NCI-H524 (cell line): ENCODE measurements at regions not wholly inside any gene's neighbourhood (a gene's known extent, or its start where the extent isn't known, plus 50 kb on each side); places are given as distances from the start of the nearest gene placed in this dataset.

Source experiments
- DNase-seq, 2 experiments: peaks; one replicate each; lab custom pipeline; 2025; lab: John Stamatoyannopoulos, UW

- no peak for DNase-seq
Measured at GRCh38 chr19:31223740-31224534, 125.3 kb downstream of the TSHZ3 start.

GRCh38 chr19:31220540-31220939 lies 128.7 kb downstream of the TSHZ3 start:
- DNase-seq, result no peak

GRCh38 chr19:31214997-31215396 lies 134.2 kb downstream of the TSHZ3 start:
- no peak for DNase-seq

- no peak for DNase-seq
Measured at GRCh38 chr19:31214086-31214485, 135.2 kb downstream of the TSHZ3 start.

- no peak for DNase-seq
Measured at GRCh38 chr19:31211088-31211487, 138.1 kb downstream of the TSHZ3 start.

- DNase-seq, result no peak
Measured at GRCh38 chr19:31205887-31206518, 143.2 kb downstream of the TSHZ3 start.

- DNase-seq, result no peak
Measured at GRCh38 chr19:31204115-31204514, 145.1 kb downstream of the TSHZ3 start.

GRCh38 chr19:31185261-31185660 lies 164.0 kb downstream of the TSHZ3 start:
- no peak for DNase-seq

GRCh38 chr19:31181535-31181934 lies 167.7 kb downstream of the TSHZ3 start:
- DNase-seq, result no peak

- no peak for DNase-seq
Measured at GRCh38 chr19:31180907-31181306, 168.3 kb downstream of the TSHZ3 start.

- DNase-seq, result no peak
Measured at GRCh38 chr19:31179471-31179852, 169.8 kb downstream of the TSHZ3 start.

- DNase-seq, result no peak
Measured at GRCh38 chr19:31178833-31179470, 170.3 kb downstream of the TSHZ3 start.

- DNase-seq, result no peak
Measured at GRCh38 chr19:31177246-31177645, 172.0 kb downstream of the TSHZ3 start.

- no peak for DNase-seq
Measured at GRCh38 chr19:31175564-31176348, 173.5 kb downstream of the TSHZ3 start.

GRCh38 chr19:31174948-31175347 lies 174.3 kb downstream of the TSHZ3 start:
- no peak for DNase-seq

- no peak for DNase-seq
Measured at GRCh38 chr19:31173991-31174390, 175.2 kb downstream of the TSHZ3 start.

- no peak for DNase-seq
Measured at GRCh38 chr19:31171936-31172335, 177.3 kb downstream of the TSHZ3 start.

GRCh38 chr19:31170046-31170445 lies 179.2 kb downstream of the TSHZ3 start:
- DNase-seq, result no peak

- DNase-seq, result no peak
Measured at GRCh38 chr19:31168106-31168625, 181.1 kb downstream of the TSHZ3 start.

GRCh38 chr19:31167690-31168089 lies 181.5 kb downstream of the TSHZ3 start:
- no peak for DNase-seq

GRCh38 chr19:31166206-31166605 lies 183.0 kb downstream of the TSHZ3 start:
- no peak for DNase-seq

- DNase-seq, result no peak
Measured at GRCh38 chr19:31164791-31165251, 184.4 kb downstream of the TSHZ3 start.
